ENCODE measurements at regions not wholly inside any gene's neighbourhood (a gene's known extent, or its start where the extent isn't known, plus 50 kb on each side); places are given as distances from the start of the nearest gene placed in this dataset.

GRCh38 chr3:154538566-154539360 is 108.8 kb upstream of the GPR149 start:
- TF ChIP-seq, protein P1, sequence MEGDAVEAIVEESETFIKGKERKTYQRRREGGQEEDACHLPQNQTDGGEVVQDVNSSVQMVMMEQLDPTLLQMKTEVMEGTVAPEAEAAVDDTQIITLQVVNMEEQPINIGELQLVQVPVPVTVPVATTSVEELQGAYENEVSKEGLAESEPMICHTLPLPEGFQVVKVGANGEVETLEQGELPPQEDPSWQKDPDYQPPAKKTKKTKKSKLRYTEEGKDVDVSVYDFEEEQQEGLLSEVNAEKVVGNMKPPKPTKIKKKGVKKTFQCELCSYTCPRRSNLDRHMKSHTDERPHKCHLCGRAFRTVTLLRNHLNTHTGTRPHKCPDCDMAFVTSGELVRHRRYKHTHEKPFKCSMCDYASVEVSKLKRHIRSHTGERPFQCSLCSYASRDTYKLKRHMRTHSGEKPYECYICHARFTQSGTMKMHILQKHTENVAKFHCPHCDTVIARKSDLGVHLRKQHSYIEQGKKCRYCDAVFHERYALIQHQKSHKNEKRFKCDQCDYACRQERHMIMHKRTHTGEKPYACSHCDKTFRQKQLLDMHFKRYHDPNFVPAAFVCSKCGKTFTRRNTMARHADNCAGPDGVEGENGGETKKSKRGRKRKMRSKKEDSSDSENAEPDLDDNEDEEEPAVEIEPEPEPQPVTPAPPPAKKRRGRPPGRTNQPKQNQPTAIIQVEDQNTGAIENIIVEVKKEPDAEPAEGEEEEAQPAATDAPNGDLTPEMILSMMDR (IDR thresholded peaks at IDR 0.05): no peak
- TF ChIP-seq POLR2AphosphoS5 (IDR thresholded peaks at IDR 0.05): no peak

All from stomach (tissue), 4 donors.